ENCODE measurements at regions not wholly inside any gene's neighbourhood (a gene's known extent, or its start where the extent isn't known, plus 50 kb on each side); places are given as distances from the start of the nearest gene placed in this dataset.
"Not testable (repeated sequence)": the region's sequence is repeated elsewhere in the genome, so short reads cannot be mapped to it uniquely, and the experiment has no call there.

- DNase-seq = no peak
Measured at GRCh38 chr3:21017115-21017852, 733.7 kb downstream of the ZNF385D start.

GRCh38 chr3:21013566-21013965, 737.4 kb downstream of the ZNF385D start:
- DNase-seq = no peak

- DNase-seq = no peak
Measured at GRCh38 chr3:20999661-21000060, 751.3 kb downstream of the ZNF385D start.

- no peak for DNase-seq
Measured at GRCh38 chr3:20997183-20997582, 753.8 kb downstream of the ZNF385D start.

DNA sequence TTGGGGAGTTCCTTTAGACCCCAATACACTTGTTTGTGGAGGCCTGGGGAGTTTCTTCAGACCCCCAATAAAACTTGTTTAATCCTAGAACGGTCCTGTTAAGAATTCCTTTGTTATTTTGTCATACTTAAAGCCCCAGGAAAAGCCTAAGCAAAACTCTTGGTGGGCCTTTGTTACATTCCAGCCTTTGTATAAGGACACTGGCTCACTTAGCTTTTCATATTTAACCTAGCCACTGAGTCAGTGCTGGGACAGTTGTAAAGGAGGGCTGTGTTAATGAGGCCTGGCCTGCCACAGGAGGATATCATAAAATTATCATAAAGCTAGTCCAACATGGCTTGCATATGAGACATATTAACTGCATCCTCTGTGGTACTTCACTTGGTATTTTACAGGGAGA, 760.1 kb downstream of the ZNF385D start:
- DNase-seq = no peak

DNA sequence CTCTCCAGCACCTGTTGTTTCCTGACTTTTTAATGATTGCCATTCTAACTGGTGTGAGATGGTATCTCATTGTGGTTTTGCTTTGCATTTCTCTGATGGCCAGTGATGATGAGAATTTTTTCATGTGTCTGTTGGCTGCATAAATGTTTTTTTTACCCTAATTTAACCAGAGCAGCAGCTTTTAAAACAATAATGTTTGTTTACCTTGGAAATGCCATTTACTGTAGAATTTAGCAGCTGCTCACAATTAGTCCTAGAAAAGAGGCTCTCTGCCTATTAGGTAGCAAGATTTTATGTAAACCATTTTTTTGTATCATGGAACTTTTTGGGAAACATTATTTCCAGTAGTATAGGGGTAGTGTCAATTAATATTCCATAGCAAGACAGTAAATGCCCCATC, 761.4 kb downstream of the ZNF385D start:
- not testable (repeated sequence) for DNase-seq

GRCh38 chr3:20984594-20985205, 766.3 kb downstream of the ZNF385D start:
- DNase-seq = no peak

GRCh38 chr3:20975188-20975651, 775.8 kb downstream of the ZNF385D start:
- no peak for DNase-seq

- no peak for DNase-seq
Measured at GRCh38 chr3:20974396-20974795, 776.6 kb downstream of the ZNF385D start.

GRCh38 chr3:20970807-20971206, 780.2 kb downstream of the ZNF385D start:
- DNase-seq = not testable (repeated sequence)

DNA sequence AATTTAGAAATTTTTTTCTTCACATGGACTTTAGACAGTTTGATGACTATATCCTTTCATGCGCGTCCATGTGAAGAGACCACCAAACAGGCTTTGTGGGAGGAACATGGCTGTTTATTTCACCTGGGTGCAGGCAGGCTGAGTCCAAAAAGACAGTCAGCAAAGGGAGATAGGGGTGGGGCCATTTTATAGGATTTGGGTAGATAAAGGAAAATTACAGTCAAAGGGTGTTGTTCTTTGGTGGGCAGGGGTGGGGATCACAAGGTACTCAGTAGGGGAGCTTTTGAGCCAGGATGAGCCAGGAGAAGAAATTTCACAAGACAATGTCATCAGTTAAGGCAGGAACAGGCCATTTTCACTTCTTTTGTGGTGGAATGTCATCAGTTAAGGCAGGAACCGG, 781.5 kb upstream of the SGO1 start:
- not testable (repeated sequence) for DNase-seq

GRCh38 chr3:20958161-20958560, 772.2 kb upstream of the SGO1 start:
- no peak for DNase-seq

GRCh38 chr3:20945892-20946291, 759.9 kb upstream of the SGO1 start:
- no peak for DNase-seq

DNA sequence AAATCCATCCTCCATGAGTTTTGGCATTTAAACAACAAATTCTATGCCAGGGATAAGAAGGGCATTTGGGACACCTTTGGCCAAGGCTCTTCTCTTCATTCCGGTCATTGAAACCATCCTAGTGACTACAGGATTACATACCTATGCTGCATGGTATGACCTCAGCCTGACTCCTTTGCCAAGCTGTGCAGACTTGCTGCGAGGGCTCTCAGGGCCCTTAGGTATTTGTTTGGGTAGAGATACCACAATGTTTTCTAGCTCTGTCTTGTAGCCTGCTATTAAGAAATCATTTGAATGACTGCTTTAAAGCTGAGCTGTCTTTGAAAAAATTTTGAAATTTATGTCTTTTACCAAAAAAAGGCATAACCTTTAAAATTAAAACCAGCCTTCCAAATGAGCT, 749.8 kb upstream of the SGO1 start:
- no peak for DNase-seq

- DNase-seq = no peak
Measured at GRCh38 chr3:20931834-20932233, 745.8 kb upstream of the SGO1 start.

DNA sequence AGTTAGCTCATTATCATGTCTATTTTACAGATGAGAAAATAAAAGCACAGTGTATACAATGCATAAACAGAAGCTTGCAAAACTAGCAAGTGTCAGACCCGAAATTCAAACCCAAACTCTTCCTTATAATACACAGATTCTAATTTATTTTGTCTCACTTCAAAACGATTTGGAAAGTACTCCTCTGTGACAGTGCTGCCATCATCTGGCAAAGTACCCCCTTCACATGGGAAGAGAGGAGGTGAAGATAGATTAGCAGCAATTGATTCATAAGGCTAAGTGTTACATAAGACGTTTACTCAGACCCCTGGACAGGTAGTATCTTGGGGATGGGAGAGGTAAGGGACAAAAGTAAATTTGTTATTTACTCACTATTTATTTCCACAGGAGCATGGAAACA, 744.0 kb upstream of the SGO1 start:
- no peak for DNase-seq

- no peak for DNase-seq
Measured at GRCh38 chr3:20924646-20925385, 738.8 kb upstream of the SGO1 start.

GRCh38 chr3:20921112-20921511, 735.1 kb upstream of the SGO1 start:
- DNase-seq = not testable (repeated sequence)

- no peak for DNase-seq
Measured at GRCh38 chr3:20916951-20917606, 731.1 kb upstream of the SGO1 start.

DNA sequence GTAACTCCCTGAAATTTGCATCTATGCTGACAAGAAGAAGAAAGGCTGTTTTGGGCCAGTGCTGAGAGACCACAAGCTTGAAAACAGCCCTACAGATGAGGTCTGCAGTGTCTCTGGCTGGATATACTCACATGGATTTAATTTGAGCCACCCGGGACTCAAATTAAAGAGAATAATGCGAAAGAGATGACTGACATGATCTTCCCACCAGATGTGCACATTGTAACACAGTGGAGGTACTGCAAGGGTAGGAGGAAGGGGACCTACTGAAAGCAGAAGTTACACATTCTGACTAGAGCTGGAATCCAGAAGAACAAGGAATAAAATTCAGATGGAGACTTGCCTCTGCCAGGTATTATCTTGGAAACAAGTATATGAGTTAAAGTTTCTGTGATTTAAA, 728.3 kb upstream of the SGO1 start:
- DNase-seq = no peak

DNA sequence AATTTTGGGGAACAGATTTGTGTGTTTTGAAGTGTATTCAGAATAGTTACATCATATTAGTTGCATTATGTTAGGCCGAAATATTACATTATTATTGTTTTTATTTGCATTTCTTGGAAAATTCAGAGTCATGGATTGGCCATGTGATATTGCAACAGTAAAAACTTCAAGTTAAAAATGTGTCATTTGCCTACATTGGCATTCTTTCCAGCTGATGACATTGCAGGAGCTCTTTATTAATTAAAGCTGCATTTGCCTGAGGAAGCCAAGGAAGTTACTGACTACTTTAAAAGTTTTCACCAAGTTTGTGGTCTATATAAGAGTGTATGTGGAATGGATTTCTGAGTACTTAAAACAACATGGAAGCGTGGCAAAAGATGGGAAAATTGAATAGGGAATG, 726.4 kb upstream of the SGO1 start:
- no peak for DNase-seq

DNA sequence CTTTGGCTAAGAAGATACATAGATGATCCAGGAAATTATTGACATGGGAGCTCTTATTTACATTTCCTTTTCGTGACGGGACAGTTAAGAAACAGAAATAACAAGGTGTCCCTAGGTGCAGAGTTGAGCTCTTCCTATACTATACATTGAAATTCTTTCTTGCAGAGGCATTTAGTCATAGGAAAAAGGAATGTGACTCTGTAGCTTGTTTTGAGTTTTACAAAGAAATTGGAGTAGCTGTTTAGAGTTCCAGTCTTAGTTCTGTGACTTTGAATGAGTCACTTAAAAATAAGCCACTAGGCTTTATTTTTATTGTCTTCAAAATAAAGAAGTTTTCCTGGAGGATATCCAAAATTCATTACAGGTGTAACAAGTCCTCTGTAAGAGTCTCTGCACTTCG, 723.5 kb upstream of the SGO1 start:
- DNase-seq = no peak

DNA sequence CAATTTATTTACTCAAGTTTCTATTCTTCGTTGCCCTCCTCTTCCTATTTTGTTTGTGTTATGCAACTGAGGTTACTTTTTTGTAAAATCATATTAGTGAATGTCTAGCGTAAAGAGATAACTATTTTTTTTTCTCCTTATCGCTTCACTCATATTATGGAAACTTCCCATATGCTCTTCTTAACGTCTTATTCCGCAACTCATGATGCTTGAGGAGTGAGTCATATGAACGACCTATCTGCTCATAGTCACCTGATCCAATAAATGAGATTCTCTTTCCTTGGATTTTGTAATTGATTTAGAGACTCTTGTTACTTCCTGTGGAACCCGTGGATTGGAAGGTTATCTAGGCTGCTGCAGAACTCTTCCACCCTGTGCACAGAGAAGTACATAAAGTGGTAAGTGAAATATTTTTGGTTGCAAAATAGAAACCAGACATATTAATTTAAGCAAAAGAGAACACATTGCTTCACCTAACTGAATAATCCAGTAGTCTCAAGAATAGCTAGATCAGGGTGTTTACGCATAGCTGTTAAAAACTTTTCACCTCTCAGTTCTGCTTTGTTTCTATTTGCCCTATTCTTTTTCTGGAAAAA, 719.3 kb upstream of the SGO1 start:
- DNase-seq = no peak
